A549 (cell line): ENCODE measurements at regions not wholly inside any gene's neighbourhood (a gene's known extent, or its start where the extent isn't known, plus 50 kb on each side); places are given as distances from the start of the nearest gene placed in this dataset.

Experiments
- ATAC-seq, 2 experiments: fragments of 200-7000 bp in 1 of 2; fragments of >200 bp in 1 of 2; cut with Nextera tagmentation in 1 of 2; cut with Tn5 transposase in 1 of 2; 3 replicates each; pipeline versions ENCODE4 v1.8.0 to v1.9.1; 2018 to 2020; ENCODE audit warnings: mild to moderate bottlenecking in 1 of 2, moderate library complexity in 1 of 2
- CTCF ChIA-PET: fragments of 300-600 bp; sonication (Branson Sonifier 250); formaldehyde crosslinking; extraction: SDS; loops from one replicate; lab custom pipeline; 2021; ENCODE audit warnings: antibody characterized with exemption, inconsistent platforms; lab: Yijun Ruan, JAX
- POLR2A ChIA-PET: fragments of 350-600 bp; formaldehyde crosslinking; extraction: SDS; loops from one replicate; lab custom pipeline; 2021; ENCODE audit warnings: antibody characterized with exemption, inconsistent platforms; lab: Yijun Ruan, JAX
- DNase-seq, 2 experiments: peaks; one replicate each; pipeline versions ENCODE4 v3.0.0 to v3.0.0-alpha.2; 2011 to 2016; ENCODE audit warnings: low read depth in 1 of 2, low spot score in 1 of 2
- FAIRE-seq: peaks from 2 replicates; lab custom pipeline; 2011; peaks lifted over from hg19 to GRCh38; lab: Jason Lieb, UNC
- H3K27ac ChIP-seq, 2 experiments: fragments of >200 bp; sonication (Bioruptor Twin); formaldehyde crosslinking; 3 replicates each; pipeline ENCODE4 v1.5.1; 2016 to 2017
- H3K4me1 ChIP-seq: fragments of >200 bp; sonication (Bioruptor Twin); formaldehyde crosslinking; 3 replicates; pipeline ENCODE4 v1.6.1; 2016
- H3K4me2 ChIP-seq: fragments of >200 bp; sonication (Bioruptor Twin); formaldehyde crosslinking; 3 replicates; pipeline ENCODE4 v1.6.1; 2016
- H3K4me3 ChIP-seq: fragments of >200 bp; sonication (Bioruptor Twin); formaldehyde crosslinking; 3 replicates; pipeline ENCODE4 v1.5.1; 2016
- H3K9me3 ChIP-seq: fragments of >200 bp; sonication (Bioruptor Twin); formaldehyde crosslinking; 3 replicates; pipeline ENCODE4 v1.6.1; 2016
- CEBPB ChIP-seq, 2 experiments: fragments of >200 bp in 1 of 2; sonication (Bioruptor Twin) in 1 of 2; formaldehyde crosslinking in 1 of 2; IDR thresholded peaks; 2 replicates each; pipeline ENCODE4 v1.6.1; 2012 to 2016
- EP300 ChIP-seq, 2 experiments: fragments of >200 bp; sonication (Bioruptor Twin); formaldehyde crosslinking; IDR thresholded peaks; 2 replicates in 1 of 2; 3 replicates in 1 of 2; pipeline ENCODE4 v1.6.1; 2016 to 2017
- FOSB ChIP-seq: fragments of 250-450 bp; sonication (Bioruptor Pico); IDR thresholded peaks from 2 replicates; pipeline ENCODE4 v1.5.0; 2020; ENCODE audit warnings: mild to moderate bottlenecking, moderate library complexity
- FOSL2 ChIP-seq, 2 experiments: fragments of 450-650 bp in 1 of 2; fragments of >200 bp in 1 of 2; sonication (Bioruptor Twin) in 1 of 2; formaldehyde crosslinking; IDR thresholded peaks; 2 replicates each; pipeline versions ENCODE4 v1.5.0 to v1.6.1; 2016 to 2020; ENCODE audit warnings: mild to moderate bottlenecking in 1 of 2, moderate library complexity in 1 of 2
- FOXS1 ChIP-seq: fragments of 250-450 bp; sonication (Bioruptor Pico); IDR thresholded peaks from 2 replicates; pipeline ENCODE4 v1.5.0; 2020; ENCODE audit warnings: mild to moderate bottlenecking, moderate library complexity
- HDAC2 ChIP-seq: fragments of 200-600 bp; sonication (generic); IDR thresholded peaks from 2 replicates; pipeline ENCODE4 v1.6.1; 2016
- HOXA7 ChIP-seq: fragments of 250-450 bp; sonication (Bioruptor Pico); IDR thresholded peaks from 2 replicates; pipeline ENCODE4 v1.5.0; 2020; ENCODE audit warnings: mild to moderate bottlenecking, moderate library complexity
- HOXB13 ChIP-seq: fragments of 250-450 bp; sonication (Bioruptor Pico); IDR thresholded peaks from 2 replicates; pipeline ENCODE4 v1.5.0; 2020; ENCODE audit warnings: low read depth, mild to moderate bottlenecking, moderate library complexity
- HOXB5 ChIP-seq: fragments of 250-450 bp; sonication (Bioruptor Pico); IDR thresholded peaks from 2 replicates; pipeline ENCODE4 v1.5.0; 2020; ENCODE audit warnings: mild to moderate bottlenecking, moderate library complexity
- JUN ChIP-seq, 2 experiments: fragments of >200 bp; sonication (Bioruptor Twin); formaldehyde crosslinking; IDR thresholded peaks; 2 replicates in 1 of 2; 3 replicates in 1 of 2; pipeline ENCODE4 v1.6.1; 2016 to 2017
- JUNB ChIP-seq: fragments of >200 bp; sonication (Bioruptor Twin); formaldehyde crosslinking; IDR thresholded peaks from 2 replicates; pipeline ENCODE4 v1.6.1; 2016
- KDM1A ChIP-seq: fragments of 200-600 bp; sonication (generic); IDR thresholded peaks from 2 replicates; pipeline ENCODE4 v1.6.1; 2016; ENCODE audit warnings: low read depth, mild to moderate bottlenecking
- NFE2L2 ChIP-seq: fragments of 150-350 bp; conservative IDR thresholded peaks from 2 replicates; pipeline ENCODE4 v1.6.1; 2014; ENCODE audit warnings: low read length
- NR3C1 ChIP-seq: fragments of >200 bp; sonication (Bioruptor Twin); formaldehyde crosslinking; IDR thresholded peaks from 3 replicates; pipeline ENCODE4 v1.6.1; 2017
- POLR2A ChIP-seq: IDR thresholded peaks from 2 replicates; pipeline ENCODE4 v1.6.1; 2012; ENCODE audit warnings: mild to moderate bottlenecking, low read length
- POLR2AphosphoS2 ChIP-seq: conservative IDR thresholded peaks from 2 replicates; pipeline ENCODE4 v1.6.1; 2012; ENCODE audit warnings: low read length, improper control_type of control experiment, inconsistent platforms
- RARB ChIP-seq: fragments of 250-450 bp; sonication (Bioruptor Pico); IDR thresholded peaks from 2 replicates; pipeline ENCODE4 v1.8.0; 2021; ENCODE audit warnings: mild to moderate bottlenecking, moderate library complexity
- REST ChIP-seq: fragments of 200-600 bp; sonication (generic); IDR thresholded peaks from 2 replicates; pipeline ENCODE4 v1.6.1; 2016; ENCODE audit warnings: antibody characterized with exemption, mild to moderate bottlenecking, moderate library complexity
- RFX5 ChIP-seq: fragments of 450-650 bp; IDR thresholded peaks from 2 replicates; pipeline ENCODE4 v1.7.1; 2014; ENCODE audit warnings: antibody characterized with exemption, mild to moderate bottlenecking, moderate library complexity
- RNF2 ChIP-seq: fragments of 200-600 bp; sonication (generic); IDR thresholded peaks from 2 replicates; pipeline ENCODE4 v1.6.1; 2016; ENCODE audit warnings: low read depth, mild to moderate bottlenecking, antibody characterized with exemption, moderate library complexity, borderline replicate concordance
- SMC3 ChIP-seq: fragments of >200 bp; sonication (Bioruptor Twin); formaldehyde crosslinking; IDR thresholded peaks from 3 replicates; pipeline ENCODE4 v1.6.1; 2018; ENCODE audit warnings: inconsistent platforms
- TP53 ChIP-seq: fragments of 250-450 bp; sonication (Bioruptor Pico); IDR thresholded peaks from 2 replicates; pipeline ENCODE4 v1.5.0; 2021; ENCODE audit warnings: mild to moderate bottlenecking, moderate library complexity
- ZC3H11A ChIP-seq: fragments of 450-650 bp; IDR thresholded peaks from 2 replicates; pipeline ENCODE4 v1.6.1; 2014; ENCODE audit warnings: antibody characterized with exemption, mild to moderate bottlenecking
- ZSCAN20 ChIP-seq: fragments of 250-450 bp; sonication (Bioruptor Pico); IDR thresholded peaks from 2 replicates; pipeline ENCODE4 v1.8.0; 2022; ENCODE audit warnings: mild to moderate bottlenecking, moderate library complexity
- WGBS: methylation state at CpG from one replicate; pipeline ENCODE4 v1.1.6; 2017; ENCODE audit errors: missing lambda C conversion rate; 5-methylcytosine and 5-hydroxymethylcytosine counted together
- TF ChIP-seq, protein P1 (sequence below): fragments of 150-350 bp; IDR thresholded peaks from 2 replicates; pipeline ENCODE4 v1.6.1; 2014; ENCODE audit warnings: low read depth, mild to moderate bottlenecking, low read length
- TF ChIP-seq, protein P2 (sequence below): IDR thresholded peaks from 2 replicates; pipeline ENCODE4 v1.6.1; 2012

DNA sequence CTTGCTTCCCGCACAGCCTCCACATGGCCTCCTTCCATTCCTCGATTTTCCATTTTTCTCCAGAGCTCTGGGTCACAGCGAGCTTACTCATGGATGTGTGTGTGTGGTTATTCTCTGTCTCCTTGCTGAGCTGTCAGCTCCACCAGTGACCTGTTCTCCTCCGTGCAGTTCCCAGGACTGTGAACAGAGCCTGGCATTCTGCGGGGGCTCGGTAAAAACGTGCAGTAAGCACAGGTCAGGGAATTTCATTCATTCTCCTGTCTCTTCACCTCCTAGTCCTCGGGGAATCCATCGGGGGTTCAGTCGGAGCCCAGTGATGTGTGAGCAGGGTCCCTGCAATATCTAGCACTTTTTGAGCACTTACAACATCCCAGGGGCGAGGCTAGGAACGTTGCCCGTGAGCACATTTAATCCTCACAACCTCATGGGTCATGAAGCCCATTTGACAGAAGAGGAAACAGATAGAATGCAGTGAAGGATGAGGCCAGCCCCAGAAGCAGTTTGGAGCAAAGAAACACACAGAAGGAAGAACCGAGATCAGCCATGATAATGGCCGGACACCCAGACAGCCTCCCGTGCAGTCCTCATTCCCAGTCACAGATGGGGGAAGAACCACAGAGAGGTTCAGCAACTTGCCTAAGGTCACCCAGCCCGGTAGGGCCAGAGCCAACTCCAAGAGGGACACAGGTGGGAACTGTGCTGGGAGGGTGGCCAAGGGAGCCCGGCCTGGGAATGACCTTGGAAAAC is 183.2 kb upstream of the GSE1 start:
- DNase-seq (no peak), FAIRE-seq (no peak), ATAC-seq (no peak)
- no peak overlapping the region for H3K4me3 ChIP-seq
- no peaks in the 10 kb centered on the region for H3K4me1 ChIP-seq
- ChIA-PET CTCF (interaction anchor here (0.8 to 7.0 kb wide), 11 partner anchors 11 to 186 kb away, joined by 3 to 59 read pairs (median 5); no protein-coding TSS in a partner anchor), POLR2A (no interaction called here)
- 67% methylated on average over 17 of the region's 18 CpGs for WGBS
- no peak overlapping the region for H3K4me2 ChIP-seq
- no peaks in the 10 kb centered on the region for H3K9me3 ChIP-seq
- no peak for TF ChIP-seq JUN (IDR thresholded peaks at IDR 0.05)
- no peak for TF ChIP-seq FOSL2 (IDR thresholded peaks at IDR 0.05)
- TF ChIP-seq FOSL2 (CRISPR knock-in tag; IDR thresholded peaks at IDR 0.05) = no peak
- no peak for TF ChIP-seq TP53
- no peak for TF ChIP-seq ZSCAN20 (CRISPR knock-in tag)
- TF ChIP-seq HDAC2 = no peak
- no peak for TF ChIP-seq ZC3H11A
- no peak overlapping the region for H3K27ac ChIP-seq

GRCh38 chr16:85430523-85431421 is 182.3 kb upstream of the GSE1 start:
- ChIA-PET POLR2A (no interaction called here), CTCF (interaction anchor here (0.7 to 7.0 kb wide), 10 partner anchors 12 to 947 kb away, joined by 3 to 59 read pairs (median 4); no protein-coding TSS in a partner anchor)
- no peak for FAIRE-seq

GRCh38 chr16:85431431-85432124 is 181.5 kb upstream of the GSE1 start:
- ATAC-seq (no peak), DNase-seq (no peak), FAIRE-seq (no peak)
- Histone ChIP-seq H3K4me1 (no peaks in the 10 kb centered on the region), H3K27ac (no peak overlapping the region), H3K4me2 (no peak overlapping the region), H3K9me3 (no peaks in the 10 kb centered on the region), H3K4me3 (no peak overlapping the region)
- ChIA-PET POLR2A (no interaction called here), CTCF (interaction anchor here (0.7 to 7.0 kb wide), 11 partner anchors 9 to 948 kb away, joined by 3 to 59 read pairs (median 4); no protein-coding TSS in a partner anchor)
- WGBS = 80% methylated on average over 32 of the region's 33 CpGs
- TF ChIP-seq POLR2A (no peak), REST (no peak), HOXB5 (CRISPR knock-in tag) (no peak), NFE2L2 (no peak), FOXS1 (CRISPR knock-in tag) (no peak), SMC3 (no peak), FOSB (CRISPR knock-in tag) (no peak), TP53 (no peak), POLR2AphosphoS2 (no peak), RFX5 (no peak), HOXA7 (CRISPR knock-in tag) (no peak)
- TF ChIP-seq, protein P1, sequence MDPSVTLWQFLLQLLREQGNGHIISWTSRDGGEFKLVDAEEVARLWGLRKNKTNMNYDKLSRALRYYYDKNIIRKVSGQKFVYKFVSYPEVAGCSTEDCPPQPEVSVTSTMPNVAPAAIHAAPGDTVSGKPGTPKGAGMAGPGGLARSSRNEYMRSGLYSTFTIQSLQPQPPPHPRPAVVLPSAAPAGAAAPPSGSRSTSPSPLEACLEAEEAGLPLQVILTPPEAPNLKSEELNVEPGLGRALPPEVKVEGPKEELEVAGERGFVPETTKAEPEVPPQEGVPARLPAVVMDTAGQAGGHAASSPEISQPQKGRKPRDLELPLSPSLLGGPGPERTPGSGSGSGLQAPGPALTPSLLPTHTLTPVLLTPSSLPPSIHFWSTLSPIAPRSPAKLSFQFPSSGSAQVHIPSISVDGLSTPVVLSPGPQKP = no peak

More at GRCh38 chr16:85430523-85431421, 182.3 kb upstream of the GSE1 start:
- WGBS = 80% methylated on average over 29 of the region's 37 CpGs
- Histone ChIP-seq H3K4me2 (no peak overlapping the region), H3K4me1 (no peaks in the 10 kb centered on the region), H3K27ac (no peak overlapping the region), H3K4me3 (no peak overlapping the region), H3K9me3 (no peaks in the 10 kb centered on the region)
- no peak for DNase-seq
- TF ChIP-seq EP300 (IDR thresholded peaks at IDR 0.05) (no peak), HOXB13 (CRISPR knock-in tag) (no peak), RARB (CRISPR knock-in tag) (no peak), KDM1A (no peak), RFX5 (no peak), RNF2 (no peak), HDAC2 (no peak), JUNB (no peak), NR3C1 (no peak), CEBPB (IDR thresholded peaks at IDR 0.05) (no peak)
- TF ChIP-seq, protein P2, sequence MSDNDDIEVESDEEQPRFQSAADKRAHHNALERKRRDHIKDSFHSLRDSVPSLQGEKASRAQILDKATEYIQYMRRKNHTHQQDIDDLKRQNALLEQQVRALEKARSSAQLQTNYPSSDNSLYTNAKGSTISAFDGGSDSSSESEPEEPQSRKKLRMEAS = no peak
- ATAC-seq = no peak
